Nucleus accumbens (tissue), 56 donors: ENCODE measurements at regions not wholly inside any gene's neighbourhood (a gene's known extent, or its start where the extent isn't known, plus 50 kb on each side); places are given as distances from the start of the nearest gene placed in this dataset.
A peak's percentile ranks its signal among the peaks of the same experiment; 100 is the strongest.

Source experiments
- DNase-seq, 56 donors: peaks; one replicate each; lab custom pipeline; 2025; lab: John Stamatoyannopoulos, UW

DNA sequence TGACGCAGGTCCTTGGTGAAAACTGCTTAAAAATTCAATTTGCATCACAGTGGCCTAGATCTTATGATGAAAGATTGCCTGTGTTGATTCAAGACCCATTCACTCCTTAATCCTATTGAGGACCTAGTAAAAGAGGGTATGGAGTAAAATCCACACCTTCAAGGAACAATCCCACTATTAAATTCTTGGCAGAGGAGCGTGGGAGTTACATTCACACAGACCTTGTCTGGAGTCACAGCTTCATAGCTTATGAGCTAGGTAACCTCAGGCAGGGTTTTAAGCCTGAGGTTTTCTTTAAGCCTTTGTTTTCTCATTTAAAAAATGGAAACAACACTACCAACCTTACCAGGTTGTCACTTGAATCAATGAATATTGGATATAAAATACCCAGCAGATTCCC is 566.5 kb upstream of the ZNF462 start:
- DNase-seq, result no peak

DNA sequence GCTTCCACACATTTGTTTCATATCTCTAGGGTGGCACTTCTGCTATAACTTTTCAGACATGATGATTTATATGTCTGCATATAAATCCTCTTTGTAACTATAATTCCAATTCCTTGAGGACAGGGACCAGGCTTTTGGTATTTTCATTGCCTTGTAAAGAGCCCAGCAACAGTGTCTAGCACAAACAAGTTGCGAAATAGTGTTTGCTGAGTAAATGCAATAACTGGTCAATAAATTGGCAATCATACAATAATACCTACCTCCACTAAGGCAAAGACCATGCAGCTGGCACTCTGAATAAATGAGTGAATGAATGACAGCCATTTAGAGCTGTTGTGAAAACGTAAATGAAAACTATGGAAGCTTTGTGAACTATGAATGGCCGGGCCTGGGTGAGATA is 564.0 kb upstream of the ZNF462 start:
- no peak for DNase-seq

DNA sequence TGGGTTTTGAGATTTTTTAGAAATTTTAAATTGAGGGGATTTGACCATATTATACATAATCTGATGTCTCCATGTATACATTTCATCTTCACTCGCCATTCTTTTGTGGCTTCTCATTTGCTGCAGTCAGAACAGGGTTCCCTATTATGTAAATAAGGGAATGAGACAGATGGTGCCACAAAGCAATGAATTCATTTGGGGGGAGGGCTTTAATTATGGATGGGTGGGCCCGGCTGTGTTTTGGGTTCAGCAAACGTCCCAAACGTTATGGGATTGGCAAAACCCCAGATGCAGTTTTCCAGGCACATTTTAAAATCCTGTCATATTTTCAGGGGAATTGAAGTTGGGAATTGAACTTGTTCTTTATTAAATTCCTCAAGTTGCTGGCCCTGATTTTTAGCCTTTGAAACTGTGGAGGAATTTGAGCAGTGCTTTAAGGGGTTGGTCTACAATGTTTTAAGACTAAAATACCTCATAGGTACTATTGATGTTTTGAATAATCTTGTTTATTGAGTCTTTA is 558.5 kb upstream of the ZNF462 start:
- no peak for DNase-seq

DNA sequence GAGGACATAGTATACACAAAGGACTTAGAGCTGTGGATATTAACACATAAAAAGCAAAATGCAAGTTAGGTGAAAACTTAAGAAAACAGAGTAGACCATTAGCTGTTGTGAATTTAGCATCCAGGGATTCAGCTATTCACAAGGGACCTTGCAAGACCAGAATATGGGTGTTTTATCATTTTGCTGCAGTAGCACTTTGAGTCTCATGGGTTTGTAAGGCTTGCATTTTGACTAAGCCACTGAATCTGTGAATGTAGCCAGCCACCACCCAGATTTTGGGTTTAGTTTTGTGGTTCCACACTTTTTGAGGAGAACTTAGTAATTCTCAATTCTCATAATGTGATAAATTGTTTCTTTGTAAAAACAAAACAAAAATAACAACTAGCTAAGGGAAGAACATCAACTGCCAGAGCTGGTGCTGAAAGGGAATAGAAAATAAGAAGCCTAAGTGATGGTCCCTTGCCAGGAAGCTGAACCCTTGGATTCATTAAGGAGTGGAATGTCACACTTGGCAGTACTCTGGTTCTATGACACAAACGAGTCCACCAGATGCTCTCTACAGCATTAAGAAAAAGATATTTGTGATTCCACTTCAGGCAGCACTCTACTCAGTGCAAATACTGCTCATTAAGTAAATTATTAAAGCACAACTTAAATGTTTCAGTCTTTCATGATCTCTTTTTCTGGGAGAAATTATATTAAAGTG is 557.4 kb upstream of the ZNF462 start:
- peak in 5 of 56 donors; percentile 1 to 38 (median 5) for DNase-seq

DNA sequence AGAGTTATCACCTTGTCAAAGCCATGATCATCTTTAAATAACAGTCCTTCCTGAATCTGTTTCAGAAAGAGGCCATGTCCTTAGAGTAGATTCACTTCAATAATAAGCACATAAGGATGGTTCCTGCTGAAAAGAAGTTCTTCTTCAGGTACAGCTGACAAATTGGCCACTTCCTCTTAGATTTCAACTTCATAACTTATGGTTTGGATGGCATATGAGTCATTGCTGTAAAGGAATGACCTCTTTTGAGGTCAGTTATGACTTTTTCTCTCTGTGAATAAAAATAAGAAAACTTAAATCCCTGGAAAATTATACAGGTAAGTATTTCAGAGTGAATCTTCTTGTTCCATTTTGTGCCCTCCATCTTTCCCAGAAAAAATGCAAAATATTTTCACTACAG is 555.3 kb upstream of the ZNF462 start:
- no peak for DNase-seq

DNA sequence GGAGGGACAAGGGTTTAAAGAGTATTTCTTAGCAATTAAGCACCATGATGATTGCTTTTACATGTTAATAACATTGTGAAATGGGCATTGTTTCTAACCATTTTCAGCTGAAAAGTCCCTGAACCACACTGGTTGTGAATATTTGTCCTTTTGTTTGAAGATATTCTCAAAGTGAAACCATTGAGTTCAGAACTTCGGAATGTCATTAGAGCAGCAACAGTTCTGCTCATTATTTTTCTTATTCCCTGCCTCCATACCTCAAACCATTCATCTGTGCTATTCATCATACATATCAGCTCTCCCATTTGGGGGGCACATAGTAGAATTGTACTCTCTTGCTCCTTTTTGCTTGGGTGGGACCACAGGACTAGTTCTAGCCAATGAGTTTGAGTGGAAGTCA is 553.0 kb upstream of the ZNF462 start:
- no peak for DNase-seq

DNA sequence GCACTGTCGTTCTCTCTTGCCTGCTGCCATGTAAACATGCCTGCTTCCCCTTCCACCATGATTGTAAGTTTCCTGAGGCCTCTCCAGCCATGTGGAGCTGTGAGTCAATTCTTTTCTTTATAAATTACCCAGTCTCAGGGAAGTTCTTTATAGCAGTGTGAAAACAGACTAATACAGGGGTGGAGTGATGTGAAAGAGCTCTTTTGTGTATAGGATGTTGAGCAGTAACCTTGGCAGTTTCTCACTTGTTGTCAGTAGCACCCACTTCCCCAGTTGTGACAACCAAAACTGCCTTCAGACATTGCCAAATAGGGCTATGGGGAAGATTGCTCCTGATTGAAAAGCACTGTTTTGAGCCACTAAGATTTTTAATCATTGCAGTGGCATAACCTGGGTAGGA is 552.2 kb upstream of the ZNF462 start:
- DNase-seq, result peak in 1 of 56 donors; percentile 3

DNA sequence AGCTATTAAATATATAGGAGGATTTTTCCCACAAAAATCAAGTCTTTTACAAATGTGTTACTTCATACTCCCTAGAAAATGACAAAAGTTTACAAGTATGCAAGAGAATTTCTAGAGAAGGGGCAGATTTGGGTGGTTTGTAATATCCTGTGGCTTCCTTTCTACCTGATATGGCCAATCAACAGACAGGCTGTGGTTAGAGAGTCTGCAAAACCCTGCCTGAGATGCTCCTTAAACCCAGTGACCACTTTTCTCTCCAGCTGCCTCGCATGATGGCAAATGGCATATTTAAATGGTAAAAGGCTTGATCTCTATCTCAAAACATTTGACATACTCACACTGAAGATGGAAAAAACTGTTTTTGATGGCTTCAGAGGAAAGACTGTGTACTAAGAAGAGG is 550.1 kb upstream of the ZNF462 start:
- no peak for DNase-seq

DNA sequence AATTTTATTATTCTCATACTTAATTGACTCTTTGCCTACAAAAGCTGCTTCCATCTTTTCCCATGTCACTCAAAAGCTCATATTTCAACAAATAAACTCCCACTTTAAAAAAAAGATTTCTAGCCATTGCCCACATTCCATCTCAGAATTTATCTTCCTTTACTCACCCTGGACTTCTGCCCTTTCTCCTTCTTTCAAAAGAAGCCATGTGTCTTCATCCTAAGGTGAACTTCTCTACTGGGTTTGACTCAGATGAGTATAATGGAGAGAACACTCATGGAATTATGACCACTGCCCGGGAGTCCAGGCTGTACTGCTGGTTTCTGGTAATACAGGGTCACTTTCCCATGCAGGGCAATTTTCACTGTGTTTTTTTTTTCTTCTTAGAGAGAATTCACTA is 548.5 kb upstream of the ZNF462 start:
- no peak for DNase-seq

DNA sequence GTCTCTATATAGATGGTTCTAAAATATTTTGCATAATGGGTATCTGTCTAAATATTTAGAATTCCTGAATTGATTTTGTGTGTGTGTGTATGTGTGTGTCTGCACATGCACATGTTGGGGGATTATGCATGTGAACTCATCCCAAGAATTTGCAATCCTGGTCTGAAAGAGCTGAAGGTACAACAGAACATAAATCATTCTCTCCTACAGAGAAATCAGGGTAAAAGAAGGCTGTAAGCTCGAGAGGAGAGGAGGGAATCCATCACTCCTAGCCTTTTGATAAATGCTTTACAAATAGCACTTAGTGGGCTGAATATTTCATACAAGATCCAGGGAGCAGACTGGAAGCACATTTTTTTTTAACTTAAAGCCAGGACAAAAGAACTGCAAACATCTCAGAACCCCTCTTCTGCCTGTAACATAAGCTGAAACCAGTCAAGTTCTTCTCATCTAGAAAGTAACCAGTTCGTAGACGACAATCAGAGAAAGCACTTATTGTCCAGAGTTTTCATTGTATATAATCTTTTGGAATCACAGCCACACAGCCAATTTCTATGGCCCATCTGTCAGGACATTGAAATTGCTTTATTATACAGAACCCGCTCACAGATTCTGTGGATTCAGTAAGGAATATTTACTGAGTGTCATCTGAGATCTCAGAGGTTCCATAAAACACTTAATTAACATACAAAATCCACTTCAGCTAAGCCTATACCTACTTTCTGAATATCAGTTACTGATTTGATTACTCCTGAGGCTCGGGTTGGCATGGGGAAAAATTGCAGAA is 541.4 kb upstream of the ZNF462 start:
- no peak for DNase-seq

DNA sequence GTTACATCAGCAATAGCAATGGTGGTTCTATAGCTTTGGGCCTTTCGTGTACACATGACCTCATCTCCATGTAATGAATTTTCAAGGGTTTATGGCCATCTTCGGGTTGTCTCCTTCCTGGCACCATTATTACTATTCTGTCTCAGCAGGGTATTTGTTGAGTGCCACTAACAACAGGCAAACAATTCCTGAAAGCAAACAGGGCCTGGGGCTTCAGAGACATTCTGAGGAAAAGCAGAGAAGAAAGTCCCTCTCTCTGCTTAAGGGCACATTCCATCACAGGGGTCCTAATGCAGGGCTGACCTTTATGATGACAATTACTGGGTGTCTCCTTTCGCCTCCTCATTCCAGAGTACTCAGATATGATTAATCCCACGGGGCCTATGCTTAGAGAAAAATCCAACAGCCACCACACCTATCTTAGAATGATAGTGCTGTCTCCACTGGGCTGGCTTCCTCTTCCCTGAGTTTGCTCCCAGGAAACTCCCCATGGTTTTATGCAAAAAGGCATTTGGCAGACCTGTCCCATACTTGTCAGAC is 540.2 kb upstream of the ZNF462 start:
- no peak for DNase-seq

DNA sequence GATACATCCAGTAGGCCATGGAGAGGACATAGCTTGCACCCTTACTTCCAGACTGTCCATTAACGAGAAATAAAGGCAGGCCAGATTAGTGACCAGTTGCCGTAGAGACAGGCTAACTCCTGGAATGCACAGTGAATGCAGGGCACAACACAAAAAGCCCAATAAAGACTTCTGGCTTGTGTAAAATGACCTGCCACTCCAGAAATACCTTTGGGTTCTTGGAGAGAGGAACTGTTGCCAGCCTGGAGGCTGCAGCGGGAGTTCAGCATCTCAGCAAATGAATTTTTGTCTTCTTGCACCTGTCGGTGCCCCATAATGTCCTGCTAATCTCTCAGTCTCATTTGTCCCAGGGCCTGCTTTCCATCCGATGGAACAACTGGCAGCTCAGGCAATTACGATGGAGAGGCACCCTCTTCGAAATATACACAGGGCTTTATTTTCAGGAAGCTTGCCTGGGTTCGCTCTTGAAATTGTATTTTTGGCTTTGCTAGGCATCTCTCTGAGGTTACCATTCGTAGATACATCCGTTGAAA is 538.8 kb upstream of the ZNF462 start:
- peak in 4 of 56 donors; percentile 0 to 35 (median 16) for DNase-seq

DNA sequence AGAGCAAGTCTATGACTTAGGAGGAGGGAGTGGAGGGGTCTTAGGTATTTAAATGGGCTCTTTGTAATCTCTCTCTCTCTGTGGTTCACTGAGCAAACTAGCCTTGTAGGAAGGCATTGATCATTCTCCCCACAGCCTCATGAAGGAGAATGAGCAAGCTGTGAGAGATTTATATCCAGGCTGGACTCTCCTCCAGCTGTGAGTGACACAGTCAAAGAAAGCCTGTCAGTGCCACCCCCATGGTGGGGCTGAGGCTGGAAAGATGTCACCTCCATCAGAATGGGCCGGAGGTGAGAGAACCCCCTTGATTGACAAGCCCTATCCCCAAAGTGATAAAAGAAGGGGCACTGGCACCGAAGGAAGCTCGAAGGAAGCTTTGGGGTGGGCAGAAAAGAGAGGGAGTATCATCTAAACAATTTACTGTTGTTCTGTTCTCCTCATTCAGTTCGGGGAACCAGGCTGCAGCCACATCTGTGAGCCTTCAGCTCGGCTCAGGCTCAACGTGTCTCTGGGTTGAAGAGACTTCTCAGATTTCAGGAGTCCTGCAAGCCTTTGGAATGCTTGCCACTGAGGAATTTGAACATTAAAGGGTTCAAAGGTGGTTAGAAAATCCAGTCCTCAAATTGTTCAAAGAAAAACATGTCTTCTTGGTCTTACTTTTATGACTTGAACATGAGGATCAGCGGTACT is 538.2 kb upstream of the ZNF462 start:
- DNase-seq, result peak in 21 of 56 donors; percentile 2 to 62 (median 15)

DNA sequence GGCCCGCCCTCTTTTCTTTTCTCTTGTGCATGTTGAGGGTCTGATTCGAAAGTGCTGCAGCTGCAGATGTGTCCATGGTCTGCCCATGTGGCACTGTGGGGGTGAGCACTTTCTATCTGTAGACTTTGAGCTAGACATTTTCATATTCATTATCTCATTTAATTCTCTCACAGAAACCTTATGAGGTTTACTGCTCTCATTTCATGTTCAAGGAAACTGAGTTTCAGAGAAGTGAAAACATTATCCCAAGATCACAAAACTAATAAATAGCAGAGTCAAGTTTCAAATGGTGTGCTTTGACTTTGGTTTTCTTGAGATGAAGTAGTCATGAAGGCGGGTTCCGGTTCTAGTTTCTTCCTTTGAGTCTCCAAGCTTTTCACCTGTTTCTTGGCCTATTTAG is 536.5 kb upstream of the ZNF462 start:
- DNase-seq, result no peak

DNA sequence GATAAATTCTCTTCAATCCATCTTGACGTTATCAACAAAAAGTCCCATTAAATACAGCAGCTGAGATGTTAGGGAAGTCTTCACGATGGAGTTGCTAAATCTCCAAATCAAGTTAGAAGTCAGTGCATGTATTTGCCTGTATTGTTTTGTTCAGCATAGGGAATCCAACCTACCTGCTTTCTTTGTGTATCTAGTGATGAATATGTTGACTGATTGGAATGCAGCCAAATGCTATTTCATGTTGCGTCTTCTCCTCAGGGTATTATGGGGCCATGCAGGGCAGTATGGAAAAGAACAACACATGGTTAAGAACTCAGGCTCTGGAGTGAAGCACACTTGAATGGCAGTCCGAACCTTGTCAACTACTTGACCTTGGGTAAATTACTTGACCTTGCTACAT is 529.5 kb upstream of the ZNF462 start:
- no peak for DNase-seq

DNA sequence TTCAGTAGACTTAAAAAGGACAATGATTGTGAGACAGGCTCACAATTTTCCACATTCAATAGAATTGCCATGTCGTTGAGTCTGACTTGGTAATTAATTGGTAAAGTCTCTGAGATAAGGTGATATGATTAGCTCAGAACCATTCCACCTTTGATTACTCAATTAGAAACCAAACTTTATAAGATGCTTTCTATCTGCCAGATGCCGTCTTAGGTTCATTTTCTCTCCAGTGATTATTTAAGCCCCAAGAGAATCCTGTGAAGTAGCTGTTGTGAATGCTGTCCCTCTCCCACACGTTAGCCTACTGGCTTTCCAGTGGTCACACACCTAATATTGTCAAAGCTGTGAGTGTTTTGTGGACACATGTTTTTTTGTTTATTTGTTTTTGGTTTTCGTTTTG is 528.9 kb upstream of the ZNF462 start:
- DNase-seq, result no peak

DNA sequence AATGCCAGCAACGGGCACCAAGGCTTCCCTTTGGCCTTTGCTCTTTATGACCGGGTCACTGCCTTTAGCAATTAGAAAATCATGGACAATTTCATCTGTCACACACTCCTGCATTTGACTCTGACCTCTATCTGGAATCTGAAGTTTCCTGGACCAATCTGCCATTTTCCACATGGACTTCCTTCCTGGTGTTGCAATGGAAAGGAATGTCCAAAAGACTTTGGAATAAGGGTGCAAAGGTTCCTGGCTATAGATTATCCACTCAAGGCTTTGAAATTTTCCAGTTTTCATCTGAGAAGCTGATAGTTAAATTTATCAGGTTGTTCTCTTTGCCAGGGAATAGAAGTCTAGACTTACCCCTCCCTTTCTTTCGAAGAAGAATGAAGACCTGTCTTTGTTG is 523.1 kb upstream of the ZNF462 start:
- DNase-seq, result no peak

DNA sequence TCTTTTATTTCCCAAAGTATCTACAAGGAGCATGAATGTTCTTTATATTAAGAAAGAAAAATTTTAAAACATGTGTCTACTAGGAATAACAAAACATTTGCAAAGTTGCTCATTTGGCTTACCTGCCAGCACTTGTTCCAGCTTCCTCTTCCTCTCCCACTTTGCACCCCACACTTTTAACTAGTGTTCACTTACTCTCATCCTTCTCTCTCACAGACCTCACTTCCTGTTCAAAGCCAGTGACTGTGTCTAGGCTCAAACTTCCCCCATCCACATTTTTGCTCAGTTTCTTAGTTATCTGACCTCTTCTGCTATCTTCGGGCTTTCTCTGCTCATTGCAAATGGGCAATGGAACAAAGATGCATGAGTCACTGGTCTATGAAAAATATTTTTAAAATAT is 512.2 kb upstream of the ZNF462 start:
- no peak for DNase-seq

DNA sequence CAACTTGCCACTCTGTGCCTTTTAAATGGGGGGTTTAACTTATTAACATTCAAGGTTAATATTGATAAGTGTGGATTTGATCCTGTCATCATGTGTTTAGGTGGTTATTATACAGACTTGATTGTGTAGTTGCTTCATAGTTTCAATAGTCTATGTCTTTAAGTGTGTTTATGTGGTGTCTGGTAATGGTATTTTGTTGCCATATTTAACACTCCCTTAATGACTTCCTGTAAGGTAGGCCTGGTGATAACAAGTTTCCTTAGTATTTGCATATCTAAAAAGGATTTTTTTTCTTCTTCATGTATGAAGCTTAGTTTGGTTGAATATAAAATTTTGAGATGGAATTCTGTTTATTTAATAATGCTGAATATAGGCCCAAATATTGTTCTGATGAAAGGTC is 506.0 kb upstream of the ZNF462 start:
- no peak for DNase-seq

DNA sequence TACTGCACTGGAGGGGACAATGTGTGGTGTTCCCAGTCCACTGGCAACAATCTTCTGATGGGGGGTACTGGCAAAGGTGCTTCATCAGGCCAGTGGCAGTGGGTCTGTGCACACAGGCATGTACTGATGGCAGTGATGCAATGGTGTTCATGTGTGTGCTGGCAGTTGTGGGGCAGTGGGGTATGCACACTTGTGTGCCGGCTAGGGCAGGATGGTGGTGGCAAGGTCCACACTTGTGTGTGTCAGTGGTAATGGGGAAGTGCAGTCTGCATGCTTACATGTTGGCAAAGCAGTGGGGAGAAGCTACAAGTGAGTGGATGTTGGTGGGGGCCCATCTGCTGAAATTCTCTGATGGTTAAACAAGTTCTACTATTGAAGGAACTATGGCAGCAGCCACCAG is 504.6 kb upstream of the ZNF462 start:
- no peak for DNase-seq

DNA sequence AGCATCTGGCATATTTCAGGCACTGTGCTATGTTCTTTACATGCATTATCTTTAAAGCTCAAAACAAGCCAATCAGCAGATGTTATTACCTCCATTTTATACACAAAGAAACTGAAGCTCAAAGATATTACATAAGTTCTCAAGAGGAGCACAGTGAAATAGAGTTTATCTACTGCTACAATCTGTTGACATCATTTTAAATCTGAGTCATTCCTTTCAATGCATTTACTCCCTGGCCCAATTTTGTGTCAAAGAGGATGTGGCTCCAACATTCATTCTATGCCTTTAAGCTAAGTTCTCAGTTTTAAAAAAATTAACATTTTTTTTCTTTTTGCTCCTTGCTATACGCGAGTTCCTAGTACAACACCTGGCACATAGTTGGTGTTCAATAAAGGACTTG is 486.3 kb upstream of the ZNF462 start:
- DNase-seq, result no peak
